ENCODE measurements at regions not wholly inside any gene's neighbourhood (a gene's known extent, or its start where the extent isn't known, plus 50 kb on each side); places are given as distances from the start of the nearest gene placed in this dataset.

DNA sequence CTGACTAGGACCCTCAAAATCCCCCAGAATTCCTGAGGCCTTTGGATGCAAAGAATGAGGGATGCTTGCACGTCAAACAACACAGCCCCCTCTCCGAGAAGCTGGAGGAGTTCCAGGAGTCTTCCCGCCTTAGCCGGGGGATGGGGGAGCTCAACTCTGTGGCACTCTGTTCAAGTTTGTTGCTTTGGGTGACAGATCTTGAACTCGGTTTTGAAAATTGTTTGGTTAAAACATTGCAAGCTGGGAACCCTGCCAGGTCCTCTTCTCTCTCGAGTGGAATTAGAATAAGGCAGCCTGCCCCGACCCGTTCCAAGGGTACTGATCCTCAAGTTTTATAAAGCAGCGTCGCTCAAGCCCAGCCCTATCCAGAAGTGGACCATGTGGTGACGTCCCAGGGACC, 244.1 kb downstream of the LOXHD1 start:
- TF ChIP-seq CEBPB (IDR thresholded peaks at IDR 0.05; ENCODE audit: low read depth, low read length) (no peak), RAD21 (IDR thresholded peaks at IDR 0.05 in 1 of 2, conservative IDR thresholded peaks at IDR 0.05 in 1 of 2; ENCODE audit: low read depth in 2 of 2, low read length in 2 of 2) (no peak), YY1 (IDR thresholded peaks at IDR 0.05; ENCODE audit: low read depth, low read length) (no peak), CTCF (IDR thresholded peaks at IDR 0.05; ENCODE audit: control extremely low read depth in 1 of 3, insufficient read depth in 1 of 3, low read depth in 1 of 3, low read length in 3 of 3) (no peak), CHD2 (IDR thresholded peaks at IDR 0.05; ENCODE audit: low read length) (no peak), GABPA (IDR thresholded peaks at IDR 0.05; ENCODE audit: borderline replicate concordance, insufficient read depth, low read length) (no peak), BRCA1 (IDR thresholded peaks at IDR 0.05; ENCODE audit: low read depth, low read length) (no peak), SP2 (IDR thresholded peaks at IDR 0.05; ENCODE audit: low read length) (no peak), EZH2 (IDR thresholded peaks at IDR 0.05; ENCODE audit: low read depth, low read length, severe bottlenecking) (no peak), ASH2L (IDR thresholded peaks at IDR 0.05; ENCODE audit: low read length) (no peak), POLR2A (IDR thresholded peaks at IDR 0.05; ENCODE audit: control extremely low read depth in 1 of 2, low read depth in 2 of 2, low read length in 2 of 2) (no peak), KDM5A (IDR thresholded peaks at IDR 0.05; ENCODE audit: low read length) (no peak), SP1 (IDR thresholded peaks at IDR 0.05; ENCODE audit: low read depth, low read length) (no peak)

Measured in H1 (cell line).